GM12874 (cell line): ENCODE measurements at regions not wholly inside any gene's neighbourhood (a gene's known extent, or its start where the extent isn't known, plus 50 kb on each side); places are given as distances from the start of the nearest gene placed in this dataset.

Source experiments
- CTCF ChIP-seq: IDR thresholded peaks from 2 replicates; pipeline ENCODE4 v1.5.1; 2011; ENCODE audit warnings: low read depth, mild to moderate bottlenecking, control low read depth, low read length, moderate library complexity; ENCODE audit not compliant: insufficient read depth

GRCh38 chr15:61697796-61698195 lies 362.5 kb downstream of the VPS13C start:
- TF ChIP-seq CTCF: no peak

GRCh38 chr15:61689067-61689466 lies 371.2 kb downstream of the VPS13C start:
- TF ChIP-seq CTCF: no peak

- no peak for TF ChIP-seq CTCF
Measured at GRCh38 chr15:61687651-61688050, 372.6 kb downstream of the VPS13C start.

GRCh38 chr15:61687124-61687523 lies 373.1 kb downstream of the VPS13C start:
- no peak for TF ChIP-seq CTCF

- TF ChIP-seq CTCF: no peak
Measured at GRCh38 chr15:61685971-61686370, 374.3 kb downstream of the VPS13C start.

GRCh38 chr15:61685534-61685933 lies 374.7 kb downstream of the VPS13C start:
- TF ChIP-seq CTCF: no peak

GRCh38 chr15:61684749-61685467 lies 375.3 kb downstream of the VPS13C start:
- TF ChIP-seq CTCF: no peak
